ENCODE measurements at regions not wholly inside any gene's neighbourhood (a gene's known extent, or its start where the extent isn't known, plus 50 kb on each side); places are given as distances from the start of the nearest gene placed in this dataset.
A peak's percentile ranks its signal among the peaks of the same experiment; 100 is the strongest.

DNA sequence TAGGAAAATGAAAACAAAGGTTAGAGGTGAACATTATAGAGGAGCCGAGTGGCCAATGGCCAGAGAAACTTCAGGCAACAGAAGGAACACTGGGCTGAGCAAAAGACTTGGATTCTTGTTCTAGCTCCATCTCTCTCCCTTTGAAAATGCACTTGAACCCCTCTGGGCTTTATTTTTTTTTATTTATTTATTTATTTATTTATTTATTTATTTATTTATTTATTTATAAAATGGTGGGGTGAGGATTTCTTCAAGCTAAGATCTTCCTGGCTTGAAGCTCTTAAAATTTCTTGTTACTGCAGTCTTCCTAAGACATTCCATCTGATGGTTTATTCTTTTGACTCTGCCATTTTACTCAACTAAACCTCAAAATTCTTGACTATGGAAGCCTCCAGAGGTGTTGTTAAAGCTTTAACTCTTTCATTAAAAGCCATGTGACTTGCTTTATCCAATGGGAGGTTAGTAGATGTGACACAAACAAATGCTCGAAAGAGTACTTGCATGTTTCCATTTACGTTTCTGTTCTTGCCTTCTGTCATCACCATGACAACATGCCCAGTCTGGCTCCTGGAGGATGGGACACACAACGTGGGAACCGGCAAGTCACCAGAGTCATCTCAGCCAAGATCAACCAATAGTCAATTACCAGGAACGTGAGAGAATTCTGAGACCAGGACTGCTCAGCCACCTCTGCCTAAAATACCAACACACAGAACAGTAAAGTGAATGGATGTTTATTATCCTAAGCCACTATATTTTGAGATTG is 325.2 kb upstream of the CTNNB1 start:
- Mint-ChIP-seq H3K27ac (ENCODE audit: unreplicated experiment) (peak overlapping the region; percentile 0), H3K27me3 (ENCODE audit: low read depth) (no peaks in the 10 kb centered on the region), H3K36me3 (ENCODE audit: low read depth) (no peaks in the 10 kb centered on the region), H3K4me1 (peaks cover 51% of the 10 kb centered on the region), H3K9me3 (peaks cover 3% of the 10 kb centered on the region), H3K4me3 (no peak overlapping the region)
- TF ChIP-seq, protein P1, sequence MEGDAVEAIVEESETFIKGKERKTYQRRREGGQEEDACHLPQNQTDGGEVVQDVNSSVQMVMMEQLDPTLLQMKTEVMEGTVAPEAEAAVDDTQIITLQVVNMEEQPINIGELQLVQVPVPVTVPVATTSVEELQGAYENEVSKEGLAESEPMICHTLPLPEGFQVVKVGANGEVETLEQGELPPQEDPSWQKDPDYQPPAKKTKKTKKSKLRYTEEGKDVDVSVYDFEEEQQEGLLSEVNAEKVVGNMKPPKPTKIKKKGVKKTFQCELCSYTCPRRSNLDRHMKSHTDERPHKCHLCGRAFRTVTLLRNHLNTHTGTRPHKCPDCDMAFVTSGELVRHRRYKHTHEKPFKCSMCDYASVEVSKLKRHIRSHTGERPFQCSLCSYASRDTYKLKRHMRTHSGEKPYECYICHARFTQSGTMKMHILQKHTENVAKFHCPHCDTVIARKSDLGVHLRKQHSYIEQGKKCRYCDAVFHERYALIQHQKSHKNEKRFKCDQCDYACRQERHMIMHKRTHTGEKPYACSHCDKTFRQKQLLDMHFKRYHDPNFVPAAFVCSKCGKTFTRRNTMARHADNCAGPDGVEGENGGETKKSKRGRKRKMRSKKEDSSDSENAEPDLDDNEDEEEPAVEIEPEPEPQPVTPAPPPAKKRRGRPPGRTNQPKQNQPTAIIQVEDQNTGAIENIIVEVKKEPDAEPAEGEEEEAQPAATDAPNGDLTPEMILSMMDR (conservative IDR thresholded peaks at IDR 0.05): no peak
- no peak for DNase-seq (ENCODE audit: low read depth, low spot score)

DNA sequence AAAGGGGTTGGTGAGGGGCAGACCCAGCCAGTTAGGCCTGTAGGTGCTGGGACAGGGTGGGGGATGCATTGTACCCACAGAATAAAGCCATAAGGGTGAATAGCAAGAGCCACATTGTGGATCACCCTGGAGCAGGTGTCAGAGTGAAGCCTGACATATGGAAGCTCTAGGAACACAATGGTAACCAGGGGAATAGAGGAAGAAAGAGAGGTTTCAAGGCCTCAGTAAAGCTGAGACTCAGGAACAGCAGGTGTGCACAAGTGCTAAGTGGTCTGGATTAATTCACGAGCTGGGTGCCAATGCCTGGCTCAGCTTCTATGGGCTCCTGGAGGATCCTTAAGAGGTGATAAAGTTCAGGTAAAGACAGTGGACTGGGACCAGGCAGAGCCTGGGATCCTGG is 323.7 kb upstream of the CTNNB1 start:
- peaks cover 48% of the 10 kb centered on the region for H3K4me1 Mint-ChIP-seq
- no peak for DNase-seq (ENCODE audit: low read depth, low spot score)

DNA sequence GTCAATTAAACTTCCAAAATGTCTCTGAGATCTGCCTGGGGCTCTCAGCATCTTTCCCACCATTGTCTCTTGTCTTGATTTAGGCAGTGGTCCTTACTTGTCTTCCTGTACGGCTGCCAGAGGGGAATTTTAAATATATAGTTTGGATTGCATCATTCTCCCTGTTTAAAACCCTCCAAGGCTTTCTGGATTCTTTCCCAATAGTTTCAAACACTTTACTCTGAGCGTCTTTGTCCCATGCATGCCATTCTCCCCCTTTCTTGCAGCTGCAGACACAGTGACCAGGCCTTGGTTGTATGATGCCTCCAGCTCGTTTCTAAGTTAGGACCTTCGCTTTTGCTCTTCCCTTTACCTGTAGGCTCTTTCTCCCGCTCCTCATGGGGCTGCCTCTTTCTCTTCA is 323.3 kb upstream of the CTNNB1 start:
- TF ChIP-seq, protein P1 (conservative IDR thresholded peaks at IDR 0.05): no peak
- Mint-ChIP-seq H3K36me3 (ENCODE audit: low read depth) (no peaks in the 10 kb centered on the region), H3K27ac (ENCODE audit: unreplicated experiment) (no peak overlapping the region), H3K4me3 (no peak overlapping the region), H3K27me3 (ENCODE audit: low read depth) (no peaks in the 10 kb centered on the region), H3K4me1 (peaks cover 44% of the 10 kb centered on the region), H3K9me3 (peaks cover 5% of the 10 kb centered on the region)
- DNase-seq (ENCODE audit: low read depth, low spot score): no peak

More for the DNA sequence above, 323.7 kb upstream of the CTNNB1 start:
- H3K27ac Mint-ChIP-seq (ENCODE audit: unreplicated experiment): peak overlapping the region; percentile 57
- H3K9me3 Mint-ChIP-seq: peaks cover 3% of the 10 kb centered on the region
- no peaks in the 10 kb centered on the region for H3K36me3 Mint-ChIP-seq (ENCODE audit: low read depth)
- TF ChIP-seq, protein P1 (conservative IDR thresholded peaks at IDR 0.05): no peak
- no peaks in the 10 kb centered on the region for H3K27me3 Mint-ChIP-seq (ENCODE audit: low read depth)
- H3K4me3 Mint-ChIP-seq: no peak overlapping the region

DNA sequence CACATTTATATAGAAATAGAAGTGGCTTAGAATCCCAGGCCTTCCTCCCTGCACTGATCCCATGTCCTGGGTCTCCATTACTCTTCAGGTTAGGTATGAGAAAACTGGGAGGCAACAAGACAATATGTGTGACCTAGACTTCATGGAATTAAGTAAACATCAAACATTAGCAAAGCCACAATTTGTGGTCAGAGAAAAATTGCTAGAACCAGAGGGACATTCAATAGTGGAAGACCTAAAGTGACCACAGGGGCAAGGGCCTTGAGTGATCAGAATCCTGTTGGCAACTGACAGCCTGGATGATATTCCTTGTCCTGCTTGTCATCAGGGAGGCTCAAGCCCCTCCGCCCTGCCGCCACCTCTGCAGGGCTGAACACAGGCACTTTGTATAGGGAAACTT is 322.8 kb upstream of the CTNNB1 start:
- H3K36me3 Mint-ChIP-seq (ENCODE audit: low read depth): no peaks in the 10 kb centered on the region
- DNase-seq (ENCODE audit: low read depth, low spot score): no peak
- peaks cover 39% of the 10 kb centered on the region for H3K4me1 Mint-ChIP-seq
- no peak overlapping the region for H3K27ac Mint-ChIP-seq (ENCODE audit: unreplicated experiment)
- TF ChIP-seq, protein P1 (conservative IDR thresholded peaks at IDR 0.05): no peak
- H3K27me3 Mint-ChIP-seq (ENCODE audit: low read depth): no peaks in the 10 kb centered on the region
- no peak overlapping the region for H3K4me3 Mint-ChIP-seq
- H3K9me3 Mint-ChIP-seq: peaks cover 5% of the 10 kb centered on the region

DNA sequence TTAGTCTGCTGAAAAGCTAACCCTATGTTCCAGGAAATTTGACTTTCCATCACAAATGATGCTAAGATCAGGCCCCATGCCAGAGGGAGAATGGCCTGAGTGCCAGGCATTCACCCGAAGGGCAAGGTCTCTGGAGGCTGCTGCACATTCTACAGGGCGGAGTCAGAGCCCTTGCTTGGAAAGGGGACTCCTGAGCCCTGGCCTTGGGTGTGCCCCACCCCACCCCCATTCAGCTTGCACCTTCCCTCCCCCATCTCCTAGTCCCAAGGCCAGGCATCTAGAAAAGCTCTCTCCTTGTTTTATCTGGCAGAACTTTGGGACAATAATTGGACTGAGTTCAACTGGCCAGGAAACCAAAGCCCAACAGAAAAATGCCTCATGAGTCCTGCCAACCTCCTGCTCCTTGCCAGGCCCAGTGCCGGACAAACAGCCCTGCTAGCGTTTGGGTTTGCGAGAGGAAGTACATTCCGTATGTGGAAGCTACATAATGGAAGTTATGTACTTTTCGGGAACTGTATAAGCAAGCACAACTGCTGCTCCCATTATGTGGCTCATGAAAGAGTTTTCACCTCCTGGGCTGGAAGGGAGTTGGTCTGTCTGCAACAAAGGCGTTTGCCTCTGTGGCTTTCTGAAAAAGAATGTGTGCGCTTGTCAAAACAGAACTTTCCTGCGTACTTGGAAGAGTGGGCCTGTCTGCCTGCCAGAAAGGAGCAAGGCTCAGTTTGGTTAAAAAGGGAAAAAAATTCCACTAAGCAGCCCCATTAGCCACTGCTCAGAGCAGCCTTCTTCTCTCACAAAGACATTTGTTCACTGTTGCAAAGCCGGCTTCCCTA is 321.5 kb upstream of the CTNNB1 start:
- Mint-ChIP-seq H3K4me3 (no peak overlapping the region), H3K27me3 (ENCODE audit: low read depth) (no peaks in the 10 kb centered on the region), H3K9me3 (peaks cover 5% of the 10 kb centered on the region), H3K36me3 (ENCODE audit: low read depth) (no peaks in the 10 kb centered on the region), H3K4me1 (peaks cover 29% of the 10 kb centered on the region), H3K27ac (ENCODE audit: unreplicated experiment) (peak overlapping the region; percentile 69)
- no peak for DNase-seq (ENCODE audit: low read depth, low spot score)
- TF ChIP-seq, protein P1 (conservative IDR thresholded peaks at IDR 0.05): no peak

Measured in neural crest cell (in vitro differentiated cells).